GM18508 (cell line): ENCODE measurements at regions not wholly inside any gene's neighbourhood (a gene's known extent, or its start where the extent isn't known, plus 50 kb on each side); places are given as distances from the start of the nearest gene placed in this dataset.

Source experiments
- ATAC-seq: cut with Tn5 transposase; IDR thresholded peaks from one replicate; pipeline ENCODE4 v1.9.1; 2021; ENCODE audit warnings: moderate number of reproducible peaks; ENCODE audit not compliant: insufficient read depth, unreplicated experiment

DNA sequence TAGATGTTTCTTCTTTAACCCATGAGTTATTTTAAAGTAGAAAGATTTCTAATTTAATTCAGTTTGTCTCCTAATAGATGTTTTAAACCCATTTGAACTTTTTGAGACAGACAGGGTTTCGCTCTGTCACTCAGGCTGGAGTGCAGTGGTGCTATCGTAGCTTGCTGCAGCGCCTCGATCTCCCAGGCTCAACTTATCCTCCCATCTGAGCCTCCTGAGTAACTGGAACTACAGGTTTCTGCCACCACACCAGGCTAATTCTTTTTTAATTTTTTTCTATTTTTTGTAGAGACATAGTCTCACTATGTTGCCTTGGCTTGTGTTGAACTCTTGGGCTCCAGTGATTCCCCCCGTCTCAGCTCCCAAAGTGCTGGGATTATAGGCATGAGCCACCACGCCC lies 53.0 kb upstream of the RAB18 start:
- no peak for ATAC-seq

GRCh38 chr10:27450225-27450624 lies 53.9 kb upstream of the RAB18 start:
- no peak for ATAC-seq

- no peak for ATAC-seq
These were observed 54.5 kb upstream of the RAB18 start for GRCh38 chr10:27449571-27449970.

GRCh38 chr10:27448921-27449320 lies 55.2 kb upstream of the RAB18 start:
- no peak for ATAC-seq

GRCh38 chr10:27447540-27447939 lies 56.6 kb upstream of the RAB18 start:
- ATAC-seq: no peak

DNA sequence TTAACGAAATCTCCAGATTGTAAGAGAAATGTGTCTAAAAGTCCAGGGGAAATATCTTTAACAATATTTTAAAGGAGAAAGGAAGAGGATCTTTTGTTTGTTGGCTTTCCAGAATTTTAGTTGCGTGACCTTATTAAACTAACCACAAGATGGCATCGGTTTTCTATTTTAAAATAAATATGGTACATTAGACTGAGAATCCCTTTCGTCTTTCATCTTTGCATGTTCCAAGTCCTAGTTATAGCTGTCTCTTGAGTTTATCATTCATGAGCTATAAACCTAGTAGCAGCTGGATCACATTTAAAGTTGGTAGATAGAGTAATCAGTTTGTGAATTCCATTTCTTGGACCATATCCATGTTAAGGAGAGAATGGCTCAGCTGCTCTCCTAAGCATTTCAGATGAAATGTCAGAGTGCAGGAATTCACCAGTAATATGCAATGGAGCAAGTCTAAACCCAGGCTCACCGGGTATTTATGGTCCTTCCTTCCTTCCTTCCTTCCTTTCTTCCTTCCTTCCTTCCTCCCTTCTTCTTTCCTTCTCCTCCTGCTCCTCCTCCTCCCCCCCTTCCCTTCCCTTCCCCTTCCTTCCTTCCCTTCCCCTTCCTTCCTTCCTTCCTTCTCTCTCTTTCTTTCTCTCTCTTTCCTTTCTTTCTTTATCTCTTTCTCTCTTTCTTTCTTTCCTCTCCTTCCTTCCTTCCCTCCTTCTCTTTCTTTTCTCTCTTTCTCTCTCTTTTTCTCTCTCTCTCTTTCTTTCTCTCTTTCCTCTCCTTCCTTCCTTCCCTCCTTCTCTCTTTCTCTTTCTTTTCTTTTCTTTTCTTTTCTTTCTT lies 57.8 kb upstream of the RAB18 start:
- ATAC-seq: no peak

DNA sequence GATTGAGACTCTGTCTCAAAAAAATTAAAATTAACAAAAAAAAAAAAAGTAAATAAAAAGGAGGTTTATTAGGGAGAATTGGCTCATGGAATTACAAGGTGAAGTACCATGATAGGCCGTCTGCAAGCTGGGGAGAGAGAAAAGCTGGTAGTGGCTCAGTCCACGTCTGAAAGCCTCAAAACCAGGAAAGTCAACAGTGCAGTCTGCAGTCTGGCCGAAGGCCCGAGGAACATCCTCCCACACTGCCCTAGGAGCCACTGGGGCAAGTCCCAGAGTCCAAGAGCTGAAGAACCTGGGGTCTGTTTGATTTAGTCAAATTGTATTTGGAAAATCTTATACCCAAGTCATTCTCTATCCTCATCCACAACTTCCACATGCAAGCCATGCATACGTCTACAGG lies 59.0 kb upstream of the RAB18 start:
- ATAC-seq: no peak

GRCh38 chr10:27440478-27440877 lies 63.6 kb upstream of the RAB18 start:
- no peak for ATAC-seq

DNA sequence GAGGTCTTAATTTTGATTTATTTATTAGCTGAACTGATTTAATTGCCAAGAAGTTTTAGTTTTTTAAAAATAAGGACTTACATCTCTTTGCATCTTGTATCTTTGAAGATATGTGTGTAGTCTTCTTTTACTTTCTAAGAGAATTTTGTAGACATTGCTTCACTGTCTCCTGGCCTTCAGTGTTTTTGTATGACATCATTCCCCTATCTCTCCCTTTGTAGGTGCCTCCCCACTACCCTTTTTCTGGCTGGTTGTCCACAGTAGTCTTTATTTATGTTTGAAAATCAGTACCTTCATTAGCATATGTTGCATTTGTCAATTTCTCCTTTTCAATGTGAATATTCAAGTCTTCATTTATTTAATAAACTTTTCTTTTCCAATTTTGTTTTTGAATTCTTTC lies 64.1 kb upstream of the RAB18 start:
- ATAC-seq: no peak

DNA sequence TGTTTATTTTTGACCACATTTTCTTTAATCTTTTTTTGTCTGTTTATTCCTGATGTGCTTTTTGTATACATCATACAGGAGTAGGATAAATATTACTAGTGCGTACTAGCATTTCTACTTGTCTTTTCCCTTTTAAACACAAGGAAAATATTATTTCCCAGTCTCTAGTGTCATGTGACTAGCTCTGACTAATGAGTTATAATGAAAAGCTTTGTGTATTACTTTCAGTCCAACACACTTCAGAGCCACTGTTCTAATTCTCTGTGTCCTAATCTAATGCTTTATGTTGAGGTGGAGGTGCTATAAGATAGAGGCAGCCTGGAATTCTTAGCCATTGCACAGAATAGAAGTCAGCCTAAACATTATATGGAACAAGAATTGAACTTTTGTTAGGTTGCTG lies 65.0 kb upstream of the RAB18 start:
- ATAC-seq: no peak

- no peak for ATAC-seq
These were observed 66.3 kb upstream of the RAB18 start for GRCh38 chr10:27437775-27438174.

- no peak for ATAC-seq
These were observed 67.4 kb upstream of the RAB18 start for GRCh38 chr10:27436710-27437109.

GRCh38 chr10:27433976-27434375 lies 70.1 kb upstream of the RAB18 start:
- ATAC-seq: no peak

DNA sequence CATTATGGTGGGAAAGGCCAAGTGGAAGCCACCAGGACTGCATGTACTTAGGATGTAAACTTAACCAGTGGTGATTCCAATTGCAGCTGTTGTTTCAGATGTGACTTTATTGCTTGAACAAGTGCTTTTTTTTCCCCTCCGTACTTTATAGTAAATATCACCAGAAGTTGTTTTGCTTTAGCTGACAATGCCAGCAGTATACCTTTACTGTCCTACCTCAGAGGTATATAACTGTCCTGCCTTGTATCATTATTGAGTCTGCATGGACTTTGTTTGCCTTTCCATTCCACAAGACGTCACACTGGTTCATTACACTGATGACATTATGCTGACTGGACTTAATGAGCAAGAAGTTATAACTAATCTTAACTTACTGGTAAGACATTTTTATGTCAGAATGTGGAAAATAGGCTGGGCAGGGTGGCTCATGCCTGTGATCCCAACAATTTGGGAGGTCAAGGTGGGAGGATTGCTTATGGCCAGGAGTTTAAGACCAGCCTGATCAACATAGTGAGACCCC lies 77.1 kb upstream of the RAB18 start:
- no peak for ATAC-seq

- ATAC-seq: no peak
These were observed 90.2 kb upstream of the RAB18 start for GRCh38 chr10:27413831-27414348.

DNA sequence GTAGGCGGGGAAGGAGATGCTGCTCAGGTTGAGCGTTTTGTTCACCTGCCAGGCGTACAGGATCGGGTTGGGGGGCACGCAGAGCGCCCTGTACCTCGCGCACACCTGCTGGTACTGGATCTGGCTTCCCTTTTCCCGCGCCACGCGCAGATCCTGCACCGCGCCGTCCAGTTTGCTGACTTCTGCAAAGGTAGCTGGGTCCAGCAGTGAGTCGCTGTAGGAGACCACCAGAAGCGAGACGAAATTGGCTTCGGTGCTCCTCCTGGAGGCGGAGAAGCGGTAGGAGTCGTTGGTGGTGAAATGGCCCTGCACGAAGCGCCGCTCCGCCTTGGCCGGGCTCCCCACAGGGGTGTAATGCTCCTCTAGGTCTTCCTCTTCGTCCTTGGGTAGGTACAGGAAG lies 90.7 kb upstream of the RAB18 start:
- ATAC-seq: no peak

- ATAC-seq: no peak
These were observed 94.0 kb upstream of the RAB18 start for GRCh38 chr10:27410153-27410552.

- no peak for ATAC-seq
These were observed 96.8 kb upstream of the RAB18 start for GRCh38 chr10:27407271-27407670.

DNA sequence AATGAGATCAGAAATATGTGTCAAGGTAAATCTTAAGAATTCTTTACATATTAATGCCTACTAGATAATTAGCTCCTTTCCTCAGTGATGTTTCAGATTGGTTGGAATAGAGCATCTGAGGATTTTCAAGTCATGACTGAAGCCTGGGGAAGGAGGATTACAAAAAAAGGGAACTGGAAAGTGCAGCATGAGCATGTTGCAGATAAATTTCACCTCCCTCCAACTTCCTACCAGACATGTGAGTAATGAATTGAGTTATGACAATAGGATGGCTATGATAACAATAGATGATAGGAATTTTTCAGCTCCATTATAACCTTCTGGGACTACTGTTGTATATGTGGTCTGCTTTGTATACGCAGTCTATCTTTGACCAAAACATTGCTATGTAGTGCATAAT lies 104.2 kb upstream of the RAB18 start:
- ATAC-seq: no peak

DNA sequence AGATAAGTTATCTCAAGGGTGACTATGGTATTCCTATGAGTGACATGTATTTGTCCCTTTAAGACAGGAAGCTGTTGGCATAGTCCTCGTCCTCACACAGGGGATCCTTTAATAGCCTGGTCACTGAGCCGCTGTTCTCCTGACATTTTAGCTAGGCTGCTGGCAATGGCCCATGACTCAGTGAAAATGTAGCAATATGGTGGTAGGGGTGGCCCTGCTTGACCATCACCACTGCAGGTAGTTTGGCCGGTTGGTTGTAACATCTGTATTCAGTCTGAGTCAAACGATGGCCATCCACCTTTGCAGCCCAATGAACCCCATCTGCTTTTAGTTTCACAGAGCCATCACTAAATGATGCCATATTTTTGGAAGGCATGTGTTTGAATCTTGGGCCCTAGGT lies 110.1 kb upstream of the RAB18 start:
- no peak for ATAC-seq

- no peak for ATAC-seq
These were observed 111.5 kb upstream of the RAB18 start for GRCh38 chr10:27392606-27393005.

GRCh38 chr10:27391916-27392315 lies 112.2 kb upstream of the RAB18 start:
- no peak for ATAC-seq
